ENCODE measurements at regions not wholly inside any gene's neighbourhood (a gene's known extent, or its start where the extent isn't known, plus 50 kb on each side); places are given as distances from the start of the nearest gene placed in this dataset.

DNA sequence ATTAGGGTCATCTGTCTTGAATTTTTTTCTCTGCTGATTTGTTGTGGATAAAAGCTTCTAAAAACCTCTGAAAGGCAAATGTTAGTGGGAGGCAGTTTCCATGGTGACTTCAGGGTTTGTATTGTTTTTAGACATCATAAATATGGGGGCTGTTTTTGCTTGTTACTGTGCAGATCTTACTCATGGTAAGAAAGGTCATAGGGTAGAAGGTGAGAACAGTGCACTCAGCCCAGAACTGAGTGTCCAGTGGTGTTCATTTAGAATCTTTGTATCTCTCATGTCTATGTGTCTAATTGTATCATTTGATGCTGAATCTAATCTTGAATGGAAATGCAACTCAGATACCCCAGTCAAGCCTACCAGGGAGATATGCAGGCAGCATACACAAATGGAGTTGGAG is 609.8 kb downstream of the ZNF674 start:
- Mint-ChIP-seq H3K36me3 (ENCODE audit: low read depth) (no peaks in the 10 kb centered on the region), H3K27ac (no peak overlapping the region), H3K27me3 (ENCODE audit: low read depth, poor library complexity) (no peaks in the 10 kb centered on the region), H3K4me3 (no peak overlapping the region), H3K4me1 (no peaks in the 10 kb centered on the region), H3K9me3 (peaks cover 36% of the 10 kb centered on the region)
- no peak for DNase-seq
- TF ChIP-seq CTCF (IDR thresholded peaks at IDR 0.05) = no peak

DNA sequence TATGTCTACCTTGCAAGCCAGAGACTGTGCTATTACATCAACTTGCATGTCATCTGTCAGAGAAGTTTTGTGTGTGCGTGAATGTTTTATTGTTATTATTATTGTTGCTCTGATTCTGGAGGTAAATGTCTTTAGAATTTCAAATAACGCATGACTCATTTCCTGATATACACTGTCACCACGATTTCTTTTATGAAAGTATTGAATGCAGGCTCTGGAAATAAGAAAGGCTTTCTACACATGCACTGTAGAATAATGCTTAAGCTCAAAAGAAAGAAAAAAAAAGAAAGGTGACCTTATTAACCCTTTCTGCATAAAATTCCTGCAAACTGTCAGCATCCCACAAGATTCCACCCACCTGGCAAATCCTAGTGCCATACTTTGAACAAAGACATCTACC is 632.9 kb downstream of the ZNF674 start:
- Mint-ChIP-seq H3K36me3 (ENCODE audit: low read depth) (no peaks in the 10 kb centered on the region), H3K9me3 (peaks cover 30% of the 10 kb centered on the region), H3K27me3 (ENCODE audit: low read depth, poor library complexity) (peaks cover 11% of the 10 kb centered on the region), H3K27ac (no peak overlapping the region), H3K4me3 (no peak overlapping the region), H3K4me1 (peaks cover 5% of the 10 kb centered on the region)
- no peak for DNase-seq
- no peak for TF ChIP-seq CTCF (IDR thresholded peaks at IDR 0.05)

GRCh38 chrX:45907786-45908185 is 637.4 kb downstream of the ZNF674 start:
- Mint-ChIP-seq H3K9me3 (peaks cover 36% of the 10 kb centered on the region), H3K4me1 (peaks cover 14% of the 10 kb centered on the region), H3K4me3 (no peak overlapping the region), H3K36me3 (ENCODE audit: low read depth) (no peaks in the 10 kb centered on the region), H3K27ac (peak overlapping the region; percentile 46), H3K27me3 (ENCODE audit: low read depth, poor library complexity) (peaks cover 6% of the 10 kb centered on the region)
- DNase-seq = no peak
- TF ChIP-seq CTCF (IDR thresholded peaks at IDR 0.05) = no peak

GRCh38 chrX:45903781-45904201 is 641.4 kb downstream of the ZNF674 start:
- H3K27ac Mint-ChIP-seq = peak overlapping the region; percentile 87
- DNase-seq = no peak

GRCh38 chrX:45900766-45901615 is 644.2 kb downstream of the ZNF674 start:
- H3K36me3 Mint-ChIP-seq (ENCODE audit: low read depth) = no peaks in the 10 kb centered on the region
- peaks cover 14% of the 10 kb centered on the region for H3K4me1 Mint-ChIP-seq
- H3K27me3 Mint-ChIP-seq (ENCODE audit: low read depth, poor library complexity) = peaks cover 3% of the 10 kb centered on the region
- H3K4me3 Mint-ChIP-seq = no peak overlapping the region
- peak overlapping the region; percentile 21 for H3K27ac Mint-ChIP-seq
- no peak for DNase-seq
- no peak for TF ChIP-seq CTCF (IDR thresholded peaks at IDR 0.05)
- H3K9me3 Mint-ChIP-seq = peaks cover 41% of the 10 kb centered on the region

More at GRCh38 chrX:45903781-45904201, 641.4 kb downstream of the ZNF674 start:
- peaks cover 6% of the 10 kb centered on the region for H3K27me3 Mint-ChIP-seq (ENCODE audit: low read depth, poor library complexity)
- TF ChIP-seq CTCF (IDR thresholded peaks at IDR 0.05) = no peak
- H3K4me1 Mint-ChIP-seq = peaks cover 20% of the 10 kb centered on the region
- no peak overlapping the region for H3K4me3 Mint-ChIP-seq
- peaks cover 53% of the 10 kb centered on the region for H3K9me3 Mint-ChIP-seq
- H3K36me3 Mint-ChIP-seq (ENCODE audit: low read depth) = no peaks in the 10 kb centered on the region
